ENCODE measurements at regions not wholly inside any gene's neighbourhood (a gene's known extent, or its start where the extent isn't known, plus 50 kb on each side); places are given as distances from the start of the nearest gene placed in this dataset.

GRCh38 chr1:30637183-30637980 is 86.0 kb downstream of the MATN1 start:
- no peak for DNase-seq

GRCh38 chr1:30636621-30637020 is 86.8 kb downstream of the MATN1 start:
- no peak for DNase-seq

GRCh38 chr1:30635391-30635975 is 87.9 kb downstream of the MATN1 start:
- DNase-seq: no peak

DNA sequence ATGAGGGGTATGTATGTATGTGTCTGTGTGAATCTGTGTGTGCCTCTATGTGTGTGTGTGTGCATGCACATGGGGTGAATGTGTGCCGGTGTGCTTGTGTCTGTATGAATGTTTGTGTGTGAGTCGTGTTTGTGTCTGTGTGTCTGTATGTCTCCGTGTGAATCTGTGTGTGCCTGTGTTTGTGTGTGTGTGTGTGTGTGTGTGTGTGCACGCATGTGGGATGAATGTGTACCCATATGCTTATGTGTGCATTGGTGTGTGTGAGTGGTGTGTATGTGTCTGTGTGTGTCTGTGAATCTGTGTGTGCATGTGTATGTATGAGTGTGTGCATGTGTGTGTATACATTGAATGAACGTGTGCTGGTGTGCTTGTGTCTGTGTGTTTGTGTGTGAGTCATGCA is 88.9 kb downstream of the MATN1 start:
- no peak for DNase-seq

GRCh38 chr1:30633294-30633693 is 90.1 kb downstream of the MATN1 start:
- no peak for DNase-seq

DNA sequence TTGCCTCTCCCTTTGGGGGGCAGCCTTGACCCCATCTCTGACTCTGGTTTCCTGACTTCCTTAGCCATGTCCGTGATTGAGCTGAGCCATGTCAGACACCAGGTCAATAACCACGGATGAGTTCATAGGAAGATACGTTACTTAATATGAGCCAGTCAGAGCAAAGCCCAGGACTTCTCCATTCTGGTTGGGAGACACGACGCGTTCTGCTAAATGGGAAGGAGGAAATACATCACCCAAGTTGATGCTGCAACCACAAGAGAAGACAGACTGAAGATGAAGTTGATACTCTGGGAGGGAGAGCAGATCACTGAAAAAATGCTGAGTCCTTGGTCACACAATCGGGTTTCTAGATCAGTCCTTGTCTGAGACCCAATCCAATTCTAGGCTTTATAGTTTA is 90.9 kb downstream of the MATN1 start:
- DNase-seq: no peak

DNA sequence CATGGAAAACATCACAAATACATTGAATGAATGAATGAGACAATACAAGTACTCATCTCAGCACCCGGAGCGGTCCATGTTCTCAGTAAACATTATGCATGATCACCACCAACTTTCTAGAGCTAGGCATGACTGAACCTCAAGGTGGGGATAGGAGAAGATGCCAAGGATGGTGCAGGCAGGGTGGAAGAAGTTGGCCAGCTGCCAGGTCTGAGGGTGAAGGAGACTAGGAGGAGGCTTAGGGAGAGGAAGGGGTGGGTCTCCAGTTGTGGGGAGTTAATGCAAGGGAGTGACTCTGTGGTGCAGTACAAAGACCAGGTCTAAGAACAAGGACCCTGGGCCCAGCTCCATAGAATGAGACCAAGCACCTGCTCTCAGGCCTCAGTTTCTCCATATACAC is 91.7 kb downstream of the MATN1 start:
- DNase-seq: no peak

DNA sequence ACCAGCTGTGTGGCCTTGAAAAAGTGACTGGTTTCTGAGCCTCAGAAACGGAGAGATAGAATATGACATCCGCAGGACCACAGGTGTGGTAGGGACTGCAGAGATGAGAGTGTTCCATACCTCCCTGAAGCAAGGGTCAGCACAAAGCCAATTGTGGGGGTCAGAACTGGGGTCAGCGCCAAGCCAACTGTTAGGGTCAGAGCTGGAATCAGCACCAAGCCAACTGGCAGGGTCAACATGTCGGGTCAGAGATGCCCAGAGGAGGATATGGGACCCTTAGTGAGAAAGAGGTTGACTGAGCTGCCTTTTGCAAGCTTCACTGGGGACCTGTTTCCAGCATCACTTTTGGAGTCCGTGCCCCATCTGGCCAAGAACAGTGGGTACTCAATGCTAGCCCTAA is 93.9 kb downstream of the MATN1 start:
- no peak for DNase-seq

GRCh38 chr1:30627994-30628393 is 95.4 kb downstream of the MATN1 start:
- DNase-seq: no peak

DNA sequence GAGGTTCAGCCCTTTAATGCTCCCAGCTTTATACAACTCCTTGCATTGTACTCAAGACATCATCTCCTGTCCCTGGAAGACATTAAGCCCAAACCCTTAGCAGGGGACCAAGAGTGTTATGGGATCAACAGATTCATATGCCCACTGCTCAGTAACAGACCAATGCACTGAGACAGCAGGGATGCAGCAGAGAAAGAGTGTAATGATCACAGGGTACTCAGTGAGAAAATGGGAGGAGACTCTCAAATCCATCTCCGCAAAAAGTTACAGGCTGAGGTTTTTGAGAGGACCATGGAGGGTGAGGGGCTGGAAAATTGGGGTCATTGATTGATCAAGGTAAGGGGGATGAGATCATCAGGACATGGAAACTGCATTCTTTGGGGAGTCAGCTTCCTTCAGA is 96.2 kb downstream of the MATN1 start:
- no peak for DNase-seq

- DNase-seq: no peak
These were observed 100.0 kb downstream of the MATN1 start for GRCh38 chr1:30623431-30623830.

DNA sequence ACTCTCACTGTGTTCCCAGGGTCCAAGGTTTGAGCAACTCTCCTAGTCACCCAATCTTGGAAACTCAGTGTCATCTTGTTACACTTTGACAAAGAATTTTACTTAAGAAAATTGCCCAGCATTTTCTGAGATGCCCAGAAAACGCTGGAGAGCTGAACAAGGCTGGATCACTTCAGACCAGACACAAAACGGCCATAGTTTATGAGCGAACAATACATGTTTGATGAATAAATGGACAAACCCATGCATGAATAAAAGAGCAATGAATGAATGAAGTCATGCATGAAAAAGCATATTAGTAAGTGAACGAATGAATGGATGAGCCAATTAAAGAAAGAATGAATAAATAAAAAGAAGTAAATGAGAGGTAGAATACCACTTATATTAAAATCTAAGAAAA is 103.8 kb downstream of the MATN1 start:
- DNase-seq: no peak

- DNase-seq: no peak
These were observed 105.0 kb downstream of the MATN1 start for GRCh38 chr1:30618335-30618747.

- DNase-seq: no peak
These were observed 106.6 kb downstream of the MATN1 start for GRCh38 chr1:30616759-30617158.

GRCh38 chr1:30615816-30616590 is 107.4 kb downstream of the MATN1 start:
- DNase-seq: no peak

DNA sequence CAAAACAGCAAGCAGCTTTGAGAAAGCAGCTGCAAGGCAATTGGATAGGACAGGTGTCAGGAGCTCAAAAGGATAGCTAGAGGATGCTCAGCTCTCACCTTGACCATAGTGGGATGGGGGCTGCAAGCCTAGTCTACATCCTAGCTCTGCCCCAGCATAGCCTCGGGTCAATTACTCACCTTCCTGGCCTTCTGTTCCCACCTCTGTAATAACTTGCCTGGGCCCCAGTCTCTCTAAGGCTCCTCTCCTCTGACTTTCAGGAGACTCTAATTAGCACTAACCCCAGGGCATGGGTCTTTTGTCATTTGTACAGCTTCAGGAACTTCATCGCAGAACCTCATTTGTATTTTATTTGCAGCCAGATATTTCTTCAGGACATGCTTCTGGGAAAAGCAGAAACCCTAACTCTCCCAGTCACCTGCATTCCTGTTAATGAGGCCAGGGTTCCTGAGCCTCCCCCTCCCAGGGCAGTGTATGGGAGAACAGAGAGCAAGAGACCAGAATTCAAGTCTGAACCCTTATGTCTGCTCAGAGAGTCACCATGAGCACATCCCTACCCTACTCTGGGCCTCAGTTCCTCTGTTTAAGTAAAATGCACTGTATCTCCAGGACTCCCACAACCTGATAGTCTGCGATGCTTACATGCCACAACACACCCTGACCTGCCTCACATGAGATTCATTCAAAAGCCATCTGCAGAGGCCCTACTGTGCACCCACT is 108.1 kb downstream of the MATN1 start:
- DNase-seq: no peak

DNA sequence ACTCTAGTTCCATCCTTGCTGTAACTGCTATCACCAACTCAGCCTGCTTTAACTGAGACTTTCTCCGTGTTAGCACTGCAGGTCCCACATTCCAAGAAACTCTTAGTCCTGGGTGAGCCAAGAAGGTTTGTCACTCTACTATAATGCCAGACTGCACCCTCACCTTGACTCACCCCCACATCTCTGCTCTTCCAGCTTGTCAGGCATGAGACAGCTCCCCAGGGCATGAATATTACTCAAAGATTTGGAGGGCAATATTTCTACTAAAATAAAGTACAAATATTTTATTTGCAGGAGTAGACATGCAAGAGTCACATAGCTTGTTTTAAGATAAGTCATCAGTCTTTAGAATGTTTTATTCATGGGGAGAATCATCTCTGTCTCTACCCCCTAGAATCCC is 110.2 kb downstream of the MATN1 start:
- DNase-seq: no peak

- DNase-seq: peak in 1 of 2 experiments; percentile 41
These were observed 110.8 kb downstream of the MATN1 start for GRCh38 chr1:30612536-30613065.

DNA sequence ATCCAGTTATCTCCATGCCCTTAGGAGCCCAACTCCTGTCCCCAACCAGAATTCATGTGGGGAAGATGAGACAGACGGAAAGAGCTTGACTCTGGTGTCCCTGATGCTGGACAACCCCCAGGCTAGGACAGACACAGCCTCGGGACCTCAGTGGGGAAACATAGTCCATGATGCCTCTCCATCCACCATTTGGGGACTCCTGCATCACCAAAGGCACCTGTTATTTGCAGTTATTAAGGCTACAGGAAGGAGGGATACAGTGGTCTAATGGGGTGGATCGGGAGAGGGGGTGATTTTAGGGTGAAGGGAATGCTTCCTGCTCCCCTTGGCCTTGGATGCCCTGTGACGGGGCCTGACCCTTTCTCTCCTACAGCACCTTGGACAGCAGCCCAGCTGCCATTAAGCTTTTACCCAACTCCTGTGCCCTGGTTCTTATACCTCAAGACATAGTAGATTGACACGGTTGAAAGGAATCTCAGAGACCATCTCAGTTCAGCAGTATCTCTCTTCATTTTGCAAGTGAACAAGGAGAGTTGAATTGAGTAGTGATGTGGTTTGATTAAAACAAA is 111.6 kb downstream of the MATN1 start:
- no peak for DNase-seq

- DNase-seq: no peak
These were observed 112.5 kb downstream of the MATN1 start for GRCh38 chr1:30610917-30611316.

GRCh38 chr1:30609999-30610345 is 113.4 kb downstream of the MATN1 start:
- no peak for DNase-seq

- no peak for DNase-seq
These were observed 113.9 kb downstream of the MATN1 start for GRCh38 chr1:30609336-30609998.
